H1 (cell line): ENCODE measurements at regions not wholly inside any gene's neighbourhood (a gene's known extent, or its start where the extent isn't known, plus 50 kb on each side); places are given as distances from the start of the nearest gene placed in this dataset.

Experiments used
- CTCF ChIA-PET: fragments of 300-600 bp; sonication (Branson Sonifier 250); formaldehyde crosslinking; loops from one replicate; lab custom pipeline; 2021; ENCODE audit not compliant: partially characterized antibody; lab: Charles Lee
- POLR2A ChIA-PET: fragments of 300-600 bp; sonication (Branson Sonifier 250); formaldehyde crosslinking; loops from one replicate; lab custom pipeline; 2021; ENCODE audit warnings: inconsistent platforms; ENCODE audit not compliant: partially characterized antibody; lab: Charles Lee
- DNase-seq, 2 experiments: peaks; one replicate each; pipeline versions ENCODE4 v3.0.0 to v3.0.0-alpha.2; 2010 to 2022; ENCODE audit warnings: low spot score in 2 of 2, low read depth in 1 of 2, mixed read lengths in 1 of 2
- FAIRE-seq: peaks from 2 replicates; lab custom pipeline; 2011; peaks lifted over from hg19 to GRCh38; lab: Jason Lieb, UNC
- H2AFZ ChIP-seq: 2 replicates; pipeline ENCODE4 v1.8.1; 2012; ENCODE audit warnings: low read length, inconsistent platforms
- H2AK5ac ChIP-seq: 2 replicates; pipeline ENCODE4 v1.6.1; 2013; ENCODE audit warnings: low read depth, low read length
- H2BK120ac ChIP-seq: replicated peaks from 2 replicates; pipeline ENCODE3; 2013; ENCODE audit warnings: low read depth, low read length, inconsistent platforms
- H2BK12ac ChIP-seq: 2 replicates; pipeline ENCODE4 v1.6.1; 2013; ENCODE audit warnings: low read depth, low read length
- H2BK15ac ChIP-seq: 2 replicates; pipeline ENCODE4 v1.6.1; 2013; ENCODE audit warnings: low read length
- H2BK20ac ChIP-seq: 2 replicates; pipeline ENCODE4 v1.6.1; 2013; ENCODE audit warnings: low read length
- H2BK5ac ChIP-seq: 2 replicates; pipeline ENCODE4 v1.6.1; 2013; ENCODE audit warnings: low read depth, low read length
- H3K14ac ChIP-seq: 2 replicates; pipeline ENCODE4 v1.6.1; 2013; ENCODE audit warnings: inconsistent platforms; ENCODE audit not compliant: insufficient read length
- H3K18ac ChIP-seq: 2 replicates; pipeline ENCODE4 v1.6.1; 2013; ENCODE audit warnings: low read length; ENCODE audit errors: extremely low read depth
- H3K23ac ChIP-seq: 2 replicates; pipeline ENCODE4 v1.6.1; 2013; ENCODE audit warnings: inconsistent platforms; ENCODE audit not compliant: insufficient read length
- H3K23me2 ChIP-seq: 2 replicates; pipeline ENCODE4 v1.6.1; 2013; ENCODE audit warnings: low read depth, low read length
- H3K27ac ChIP-seq: 2 replicates; pipeline ENCODE4 v1.6.1; 2011; ENCODE audit warnings: low read depth, low read length, inconsistent platforms
- H3K27me3 ChIP-seq, 4 experiments: replicated peaks in 1 of 4; 1 replicate in 1 of 4; 2 replicates in 3 of 4; pipeline versions ENCODE4 v1.6.1 to v1.8.1; 2011 to 2013; ENCODE audit warnings: low read length in 3 of 4, mild to moderate bottlenecking in 3 of 4, inconsistent platforms in 2 of 4, mixed read lengths in 2 of 4, moderate library complexity in 1 of 4; ENCODE audit not compliant: control insufficient read depth in 3 of 4, insufficient read depth in 3 of 4; ENCODE audit errors: extremely low read depth in 1 of 4
- H3K36me3 ChIP-seq, 4 experiments: 2 replicates each; pipeline versions ENCODE4 v1.6.1 to v1.8.1; 2011 to 2013; ENCODE audit warnings: mild to moderate bottlenecking in 4 of 4, low read length in 3 of 4, moderate library complexity in 2 of 4, control low read depth in 1 of 4, inconsistent platforms in 1 of 4; ENCODE audit not compliant: insufficient read depth in 4 of 4, control insufficient read depth in 2 of 4
- H3K4ac ChIP-seq: replicated peaks from 2 replicates; pipeline ENCODE3; 2013; ENCODE audit warnings: low read length, low read depth, mixed read lengths, inconsistent platforms; ENCODE audit not compliant: insufficient read length
- H3K4me1 ChIP-seq, 4 experiments: replicated peaks in 1 of 4; 1 replicate in 1 of 4; 2 replicates in 3 of 4; pipeline versions ENCODE4 v1.6.1 to v1.8.1; 2011 to 2013; ENCODE audit warnings: low read length in 3 of 4, inconsistent platforms in 2 of 4, mixed read lengths in 1 of 4; ENCODE audit not compliant: insufficient read depth in 4 of 4, control insufficient read depth in 3 of 4
- H3K4me2 ChIP-seq, 2 experiments: 2 replicates each; pipeline versions ENCODE4 v1.6.1 to v1.8.1; 2011 to 2013; ENCODE audit warnings: low read depth in 2 of 2, low read length in 2 of 2, control low read depth in 1 of 2, inconsistent platforms in 1 of 2, mild to moderate bottlenecking in 1 of 2; ENCODE audit not compliant: insufficient read depth in 1 of 2
- H3K4me3 ChIP-seq, 4 experiments: fragments of 200-600, 300-600 bp in 1 of 4; sonication (generic), shearing (Covaris generic), sonication (Bioruptor Twin) in 1 of 4; 2 replicates each; pipeline versions ENCODE4 v1.5.1 to v1.8.1; 2011 to 2016; ENCODE audit warnings: low read length in 4 of 4, low read depth in 3 of 4, control low read depth in 2 of 4, inconsistent platforms in 2 of 4, mild to moderate bottlenecking in 2 of 4, mixed read lengths in 1 of 4, moderate library complexity in 1 of 4; ENCODE audit not compliant: insufficient read depth in 2 of 4; ENCODE audit errors: extremely low read depth in 1 of 4
- H3K56ac ChIP-seq: replicated peaks from 2 replicates; pipeline ENCODE3; 2013; ENCODE audit warnings: low read depth, mild to moderate bottlenecking, mixed read lengths, low read length, inconsistent platforms; ENCODE audit not compliant: insufficient read length
- H3K79me1 ChIP-seq: 2 replicates; pipeline ENCODE4 v1.6.1; 2013; ENCODE audit warnings: low read depth, low read length, control low read depth
- H3K79me2 ChIP-seq, 2 experiments: 2 replicates each; pipeline versions ENCODE4 v1.6.1 to v1.8.1; 2012 to 2013; ENCODE audit warnings: low read length in 2 of 2, mild to moderate bottlenecking in 2 of 2, inconsistent platforms in 1 of 2; ENCODE audit not compliant: insufficient read depth in 2 of 2, control insufficient read depth in 1 of 2
- H3K9ac ChIP-seq, 4 experiments: replicated peaks in 1 of 4; 1 replicate in 1 of 4; 2 replicates in 3 of 4; pipeline versions ENCODE4 v1.6.1 to v1.8.1; 2011 to 2013; ENCODE audit warnings: low read depth in 3 of 4, low read length in 3 of 4, control low read depth in 2 of 4, mild to moderate bottlenecking in 2 of 4, moderate library complexity in 2 of 4, inconsistent platforms in 1 of 4; ENCODE audit errors: extremely low read depth in 1 of 4
- H3K9me3 ChIP-seq, 2 experiments: 2 replicates each; pipeline versions ENCODE4 v1.6.1 to v1.8.1; 2012 to 2013; ENCODE audit warnings: mild to moderate bottlenecking in 2 of 2, moderate library complexity in 2 of 2, control low read depth in 1 of 2, inconsistent platforms in 1 of 2, low read depth in 1 of 2, low read length in 1 of 2, mixed read lengths in 1 of 2; ENCODE audit not compliant: insufficient read depth in 2 of 2
- H4K20me1 ChIP-seq, 2 experiments: replicated peaks in 1 of 2; 2 replicates each; pipeline versions ENCODE3 to v1.8.1; 2011 to 2013; ENCODE audit warnings: inconsistent platforms in 2 of 2, low read length in 2 of 2, mild to moderate bottlenecking in 1 of 2; ENCODE audit not compliant: insufficient read depth in 2 of 2, control insufficient read depth in 1 of 2
- H4K5ac ChIP-seq: 2 replicates; pipeline ENCODE4 v1.6.1; 2013; ENCODE audit warnings: low read length, low read depth, mixed read lengths, inconsistent platforms; ENCODE audit not compliant: insufficient read length
- H4K8ac ChIP-seq: 2 replicates; pipeline ENCODE4 v1.8.0; 2013; ENCODE audit warnings: mild to moderate bottlenecking, moderate library complexity, low read length, inconsistent platforms; ENCODE audit not compliant: insufficient read depth; ENCODE audit errors: extremely low read depth
- H4K91ac ChIP-seq: replicated peaks from 2 replicates; pipeline ENCODE3; 2013; ENCODE audit warnings: low read length, mixed read lengths, inconsistent platforms; ENCODE audit not compliant: insufficient read length
- BRCA1 ChIP-seq: IDR thresholded peaks from 2 replicates; pipeline ENCODE4 v1.6.1; 2012; ENCODE audit warnings: low read depth, low read length, improper control_type of control experiment
- CHD2 ChIP-seq: IDR thresholded peaks from 2 replicates; pipeline ENCODE4 v1.6.1; 2012; ENCODE audit warnings: low read length, improper control_type of control experiment
- FOSL1 ChIP-seq: IDR thresholded peaks from 2 replicates; pipeline ENCODE4 v1.6.1; 2011; ENCODE audit warnings: mild to moderate bottlenecking, low read depth, low read length, moderate library complexity; ENCODE audit not compliant: insufficient read depth
- KDM5A ChIP-seq: fragments of 200-600 bp; IDR thresholded peaks from 2 replicates; pipeline ENCODE4 v1.7.1; 2012; ENCODE audit warnings: mild to moderate bottlenecking, low read length, inconsistent platforms, mixed read lengths
- PHF8 ChIP-seq: fragments of 200-600 bp; sonication (generic); conservative IDR thresholded peaks from 2 replicates; pipeline ENCODE4 v1.7.1; 2012; ENCODE audit warnings: low read depth, mild to moderate bottlenecking, inconsistent platforms, low read length, moderate library complexity
- POLR2A ChIP-seq, 2 experiments: IDR thresholded peaks; 1 replicate in 1 of 2; 2 replicates in 1 of 2; pipeline ENCODE4 v1.6.1; 2011; ENCODE audit warnings: low read depth in 2 of 2, low read length in 2 of 2, mild to moderate bottlenecking in 2 of 2; ENCODE audit errors: control extremely low read depth in 1 of 2
- RAD21 ChIP-seq, 2 experiments: IDR thresholded peaks in 1 of 2; conservative IDR thresholded peaks in 1 of 2; 2 replicates each; pipeline ENCODE4 v1.6.1; 2011; ENCODE audit warnings: low read depth in 2 of 2, low read length in 2 of 2, improper control_type of control experiment in 1 of 2, inconsistent platforms in 1 of 2, mild to moderate bottlenecking in 1 of 2, moderate library complexity in 1 of 2
- RNF2 ChIP-seq: fragments of 200-900, 300-1000 bp; sonication (generic); IDR thresholded peaks from 2 replicates; pipeline ENCODE4 v1.7.1; 2016; ENCODE audit warnings: borderline replicate concordance, low read depth, mild to moderate bottlenecking, antibody characterized with exemption, low read length; ENCODE audit not compliant: poor library complexity, severe bottlenecking; ENCODE audit errors: missing control alignments
- SIN3A ChIP-seq, 2 experiments: IDR thresholded peaks in 1 of 2; conservative IDR thresholded peaks in 1 of 2; 2 replicates each; pipeline ENCODE4 v1.6.1; 2011 to 2012; ENCODE audit warnings: low read length in 2 of 2, improper control_type of control experiment in 1 of 2, low read depth in 1 of 2, mild to moderate bottlenecking in 1 of 2
- SP2 ChIP-seq: IDR thresholded peaks from 2 replicates; pipeline ENCODE4 v1.6.1; 2012; ENCODE audit warnings: mild to moderate bottlenecking, low read length, inconsistent platforms
- SUZ12 ChIP-seq: fragments of 200-600 bp; sonication (generic); IDR thresholded peaks from 2 replicates; pipeline ENCODE4 v1.6.1; 2012; ENCODE audit warnings: mild to moderate bottlenecking, inconsistent platforms, low read length, moderate library complexity, mixed read lengths
- TAF1 ChIP-seq: IDR thresholded peaks from 2 replicates; pipeline ENCODE4 v1.6.1; 2011; ENCODE audit warnings: mild to moderate bottlenecking, low read depth, low read length
- TAF7 ChIP-seq: optimal IDR thresholded peaks from 2 replicates; pipeline ENCODE3; 2011; ENCODE audit warnings: low read depth, mild to moderate bottlenecking, inconsistent platforms, low read length, moderate library complexity, borderline replicate concordance
- TBP ChIP-seq: IDR thresholded peaks from 2 replicates; pipeline ENCODE4 v1.6.1; 2011; ENCODE audit warnings: low read depth, low read length, improper control_type of control experiment
- WGBS, 2 experiments: shearing (Covaris generic) in 1 of 2; methylation state at CpG; one replicate each; pipeline versions ENCODE4 v1.1.6 to v1.1.7; 2013 to 2015; ENCODE audit warnings: low lambda C conversion rate in 2 of 2, mixed read lengths in 2 of 2, inconsistent platforms in 1 of 2, low coverage in 1 of 2, missing lambda C conversion rate in 1 of 2; ENCODE audit not compliant: insufficient replicate concordance in 2 of 2, insufficient coverage in 1 of 2, insufficient read length in 1 of 2; ENCODE audit errors: extremely low coverage in 1 of 2, missing lambda C conversion rate in 1 of 2; 5-methylcytosine and 5-hydroxymethylcytosine counted together

GRCh38 chr14:66056926-66057552 lies 429.1 kb upstream of the CCDC196 start:
- Histone ChIP-seq H3K27me3 (no peaks in the 10 kb centered on the region), H3K9me3 (peaks cover 5 to 8% of the 10 kb centered on the region in 2 experiments; a peak in 3 of 4 replicates), H3K79me2 (no peaks in the 10 kb centered on the region), H2BK20ac (no peak overlapping the region), H4K5ac (no peak overlapping the region), H3K9ac (no peak overlapping the region), H2BK12ac (no peak overlapping the region), H4K8ac (no peak overlapping the region), H3K4me2 (no peak overlapping the region), H3K4me3 (no peak overlapping the region), H3K56ac (no peak overlapping the region), H2AK5ac (no peak overlapping the region), H3K4me1 (no peaks in the 10 kb centered on the region), H3K14ac (no peak overlapping the region), H3K79me1 (no peaks in the 10 kb centered on the region), H3K18ac (no peak overlapping the region), H3K36me3 (no peaks in the 10 kb centered on the region), H2BK5ac (no peak overlapping the region), H3K23me2 (no peaks in the 10 kb centered on the region), H3K23ac (no peak overlapping the region), H2BK15ac (no peak overlapping the region), H3K27ac (no peak overlapping the region), H3K4ac (no peak overlapping the region), H4K20me1 (no peaks in the 10 kb centered on the region), H4K91ac (no peak overlapping the region), H2AFZ (no peak overlapping the region), H2BK120ac (no peak overlapping the region)
- ChIA-PET CTCF (interaction anchor here (1.1 to 2.6 kb wide), 3 partner anchors 96 to 98 kb away, joined by 3 to 9 read pairs (median 4); no protein-coding TSS in a partner anchor), POLR2A (interaction anchor here (1.0 kb wide), 1 partner anchor 82 kb away, joined by 3 read pairs; no protein-coding TSS in a partner anchor)
- DNase-seq (no peak), FAIRE-seq (no peak)
- WGBS, 2 experiments: 92% methylated on average over 1 of the region's 1 CpG; no CpG with 5 or more reads in 1 of the 2 experiments
- no peak for TF ChIP-seq BRCA1
- TF ChIP-seq TAF7: no peak
- TF ChIP-seq SIN3A (conservative IDR thresholded peaks at IDR 0.05 in 1 of 2, IDR thresholded peaks at IDR 0.05 in 1 of 2; ENCODE audit: low read depth in 1 of 2, low read length in 2 of 2): no peak
- no peak for TF ChIP-seq TBP
- TF ChIP-seq FOSL1: no peak
- no peak for TF ChIP-seq POLR2A (IDR thresholded peaks at IDR 0.05; ENCODE audit: control extremely low read depth in 1 of 2, low read depth in 2 of 2, low read length in 2 of 2)
- TF ChIP-seq SP2: no peak
- TF ChIP-seq RAD21 (IDR thresholded peaks at IDR 0.05 in 1 of 2, conservative IDR thresholded peaks at IDR 0.05 in 1 of 2; ENCODE audit: low read depth in 2 of 2, low read length in 2 of 2): no peak
- no peak for TF ChIP-seq PHF8
- no peak for TF ChIP-seq CHD2
- TF ChIP-seq SUZ12: no peak
- TF ChIP-seq RNF2: no peak
- no peak for TF ChIP-seq KDM5A
- TF ChIP-seq TAF1: no peak
